K562 (cell line): ENCODE measurements at regions not wholly inside any gene's neighbourhood (a gene's known extent, or its start where the extent isn't known, plus 50 kb on each side); places are given as distances from the start of the nearest gene placed in this dataset.

ENCODE experiments used
- ATAC-seq: fragments of 200-7000 bp; cut with Tn5 transposase; 3 replicates; pipeline ENCODE4 v1.9.1; 2020; ENCODE audit warnings: moderate library complexity
- BruUV-seq: library from RNA; stranded (reverse); fragments of 400-500 nt; replicated peaks from 2 replicates; lab custom pipeline; 2021; lab: Mats Ljungman, UMichigan
- CTCF ChIA-PET: fragments of 300-600 bp; formaldehyde crosslinking; extraction: SDS; loops from one replicate; lab custom pipeline; 2021; ENCODE audit warnings: low intra/inter-chr PET ratio; lab: Yijun Ruan, JAX
- POLR2A ChIA-PET: fragments of 300-600, 350-650 bp; sonication (Branson Sonifier 250); formaldehyde crosslinking; extraction: SDS; loops from one replicate; lab custom pipeline; 2021; ENCODE audit warnings: antibody characterized with exemption, inconsistent platforms; lab: Yijun Ruan, JAX
- DNase-seq, 4 experiments: peaks; one replicate each; pipeline versions ENCODE4 v3.0.0 to v3.0.0-alpha.2; 2011 to 2018; ENCODE audit warnings: low spot score in 3 of 4, mixed read lengths in 3 of 4; ENCODE audit errors: extremely low read depth in 1 of 4
- FAIRE-seq: peaks from 2 replicates; lab custom pipeline; 2011; peaks lifted over from hg19 to GRCh38; lab: Jason Lieb, UNC
- H2AFZ ChIP-seq: 2 replicates; pipeline ENCODE4 v1.6.0; 2011; ENCODE audit warnings: low read depth, low read length, control low read depth, inconsistent platforms
- H3K27ac ChIP-seq: fragments of 200-600 bp; 3 replicates; pipeline ENCODE4 v1.8.0; 2011; ENCODE audit warnings: low read depth, mild to moderate bottlenecking, control low read depth, inconsistent platforms, low read length, moderate library complexity, mixed read lengths; ENCODE audit errors: extremely low read depth
- H3K27me3 ChIP-seq, 2 experiments: fragments of 300-600 bp in 1 of 2; 2 replicates in 1 of 2; 3 replicates in 1 of 2; pipeline versions ENCODE4 v1.6.0 to v1.8.0; 2011; ENCODE audit warnings: inconsistent platforms in 2 of 2, low read length in 2 of 2, mild to moderate bottlenecking in 1 of 2, mixed read lengths in 1 of 2, moderate library complexity in 1 of 2; ENCODE audit not compliant: control insufficient read depth in 2 of 2, insufficient read depth in 2 of 2
- H3K36me3 ChIP-seq: fragments of 300-600 bp; 3 replicates; pipeline ENCODE4 v1.8.0; 2011; ENCODE audit warnings: mild to moderate bottlenecking, low read length, inconsistent platforms; ENCODE audit not compliant: control insufficient read depth, insufficient read depth
- H3K4me1 ChIP-seq, 2 experiments: fragments of 200-600 bp in 1 of 2; replicated peaks in 1 of 2; 2 replicates in 1 of 2; 3 replicates in 1 of 2; pipeline versions ENCODE4 v1.5.1 to v1.8.0; 2011; ENCODE audit warnings: inconsistent platforms in 2 of 2, low read length in 2 of 2, mild to moderate bottlenecking in 1 of 2, mixed read lengths in 1 of 2, moderate library complexity in 1 of 2; ENCODE audit not compliant: control insufficient read depth in 2 of 2, insufficient read depth in 2 of 2
- H3K4me2 ChIP-seq: 2 replicates; pipeline ENCODE4 v1.6.1; 2011; ENCODE audit warnings: low read length, control low read depth, inconsistent platforms, mixed read lengths; ENCODE audit not compliant: insufficient read depth
- H3K4me3 ChIP-seq: fragments of 200-600 bp; sonication (generic), shearing (Covaris generic); 2 replicates; pipeline ENCODE4 v1.5.1; 2016; ENCODE audit warnings: control low read depth, inconsistent platforms
- H3K79me2 ChIP-seq: fragments of 200-600 bp; 3 replicates; pipeline ENCODE4 v1.8.0; 2011; ENCODE audit warnings: low read length, inconsistent platforms; ENCODE audit not compliant: control insufficient read depth, insufficient read depth
- H3K9ac ChIP-seq, 2 experiments: 2 replicates each; pipeline versions ENCODE4 v1.6.0 to v1.6.1; 2011; ENCODE audit warnings: low read depth in 2 of 2, low read length in 2 of 2, control low read depth in 1 of 2, inconsistent platforms in 1 of 2, mild to moderate bottlenecking in 1 of 2, mixed read lengths in 1 of 2; ENCODE audit not compliant: insufficient read depth in 1 of 2
- H3K9me1 ChIP-seq: one replicate; pipeline ENCODE4 v1.6.0; 2011; ENCODE audit warnings: inconsistent platforms, mild to moderate bottlenecking, low read length, moderate library complexity; ENCODE audit not compliant: control insufficient read depth, insufficient read depth
- H3K9me3 ChIP-seq: replicated peaks from 2 replicates; pipeline ENCODE4 v1.5.1; 2011; ENCODE audit warnings: low read depth, low read length, inconsistent platforms; ENCODE audit not compliant: control insufficient read depth, insufficient read depth
- H4K20me1 ChIP-seq: replicated peaks from 2 replicates; pipeline ENCODE4 v1.6.1; 2011; ENCODE audit warnings: low read length, inconsistent platforms, mixed read lengths; ENCODE audit not compliant: control insufficient read depth, insufficient read depth
- BRCA1 ChIP-seq, 2 experiments: fragments of 450-650 bp in 1 of 2; sonication (generic) in 1 of 2; formaldehyde crosslinking in 1 of 2; IDR thresholded peaks; 2 replicates each; pipeline versions ENCODE4 v1.5.0 to v1.6.1; 2017 to 2020; ENCODE audit warnings: mild to moderate bottlenecking in 1 of 2, missing genetic modification reagents in 1 of 2
- GATAD2B ChIP-seq: fragments of 450-650 bp; IDR thresholded peaks from 2 replicates; pipeline ENCODE4 v1.6.1; 2017; ENCODE audit warnings: mild to moderate bottlenecking, borderline replicate concordance
- NCOR1 ChIP-seq: fragments of 450-650 bp; IDR thresholded peaks from 2 replicates; pipeline ENCODE4 v1.6.1; 2016; ENCODE audit warnings: mild to moderate bottlenecking, moderate library complexity
- NFIX ChIP-seq: fragments of 250-450 bp; sonication (Bioruptor Pico); IDR thresholded peaks from 2 replicates; pipeline ENCODE4 v1.4.0; 2020; ENCODE audit warnings: low read depth, mild to moderate bottlenecking, moderate library complexity
- NR2C1 ChIP-seq, 2 experiments: fragments of 450-650 bp; IDR thresholded peaks; 2 replicates each; pipeline ENCODE4 v1.6.1; 2017; ENCODE audit warnings: mild to moderate bottlenecking in 2 of 2, antibody characterized with exemption in 1 of 2, inconsistent platforms in 1 of 2, missing compliant biosample characterization in 1 of 2, missing genetic modification characterization in 1 of 2
- POLR2AphosphoS2 ChIP-seq: IDR thresholded peaks from 2 replicates; pipeline ENCODE4 v1.6.1; 2012; ENCODE audit warnings: low read length, improper control_type of control experiment
- TRIM24 ChIP-seq, 2 experiments: fragments of 450-650 bp; IDR thresholded peaks; 2 replicates each; pipeline ENCODE4 v1.6.1; 2016
- U2AF1 ChIP-seq: fragments of 200-400 bp; formaldehyde crosslinking; optimal IDR thresholded peaks from 2 replicates; pipeline ENCODE3; 2017; ENCODE audit warnings: mild to moderate bottlenecking, low read depth, low read length, moderate library complexity
- ZNF24 ChIP-seq: fragments of 450-650 bp; IDR thresholded peaks from 2 replicates; pipeline ENCODE4 v1.6.1; 2016
- ZNF77 ChIP-seq: fragments of 250-450 bp; sonication (Bioruptor Pico); IDR thresholded peaks from 2 replicates; pipeline ENCODE4 v1.5.0; 2020
- WGBS: fragments of 100-300 bp; shearing (Covaris generic); methylation state at CpG from one replicate; pipeline ENCODE4 v1.1.6; 2016; ENCODE audit warnings: low coverage, mixed read lengths; ENCODE audit not compliant: insufficient coverage; ENCODE audit errors: missing lambda C conversion rate; 5-methylcytosine and 5-hydroxymethylcytosine counted together
- in situ Hi-C: fragments of 300-500 bp; cut with MboI; formaldehyde crosslinking; loops from 4 replicates; pipeline ENCODE4 v1.15.0; 2018; ENCODE audit warnings: inconsistent platforms, mixed read lengths
- intact Hi-C: fragments of 100-400 bp; cut with micrococcal nuclease; formaldehyde crosslinking; loops from 2 replicates; pipeline ENCODE4 v1.14.2; 2022
- TF ChIP-seq, protein P1 (sequence below): fragments of 450-650 bp; formaldehyde crosslinking; IDR thresholded peaks from 2 replicates; pipeline ENCODE4 v1.4.0; 2020; ENCODE audit warnings: mild to moderate bottlenecking

DNA sequence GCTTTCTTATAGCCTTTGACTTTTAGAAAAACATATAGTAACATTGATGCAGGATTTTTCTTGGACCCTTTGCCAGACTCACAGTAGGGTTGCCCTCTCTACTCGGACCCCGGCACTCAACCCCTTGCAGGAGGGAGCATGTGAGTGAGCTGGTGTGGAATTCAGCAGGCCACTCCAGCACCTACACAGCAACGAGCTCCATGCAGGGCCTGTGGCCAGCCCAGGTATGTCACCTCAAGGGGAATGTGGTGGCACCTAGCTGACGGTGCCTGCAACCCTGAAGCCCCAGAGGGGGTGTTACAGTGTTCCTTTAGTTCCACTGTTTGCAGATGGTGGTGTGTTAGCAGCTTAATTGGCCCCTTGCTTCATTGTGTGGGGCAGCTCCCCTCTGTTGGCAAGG lies 414.9 kb downstream of the KCNJ2 start:
- Histone ChIP-seq H3K27me3 (no peaks in the 10 kb centered on the region), H3K4me2 (no peak overlapping the region), H4K20me1 (no peaks in the 10 kb centered on the region), H2AFZ (no peak overlapping the region), H3K36me3 (no peaks in the 10 kb centered on the region), H3K9me3 (no peaks in the 10 kb centered on the region; the same call in 1 of the 2 replicates), H3K4me1 (no peaks in the 10 kb centered on the region), H3K4me3 (no peak overlapping the region), H3K27ac (no peak overlapping the region), H3K79me2 (no peaks in the 10 kb centered on the region), H3K9me1 (no peaks in the 10 kb centered on the region), H3K9ac (no peak overlapping the region)
- in situ Hi-C loops (no loop called here), intact Hi-C loops (no loop called here)
- TF ChIP-seq ZNF24 (no peak), TRIM24 (IDR thresholded peaks at IDR 0.05) (no peak), GATAD2B (no peak), POLR2AphosphoS2 (no peak), NR2C1 (IDR thresholded peaks at IDR 0.05) (no peak), NR2C1 (tag; IDR thresholded peaks at IDR 0.05) (no peak), BRCA1 (IDR thresholded peaks at IDR 0.05) (no peak), BRCA1 (CRISPR knock-in tag; IDR thresholded peaks at IDR 0.05) (no peak), NFIX (CRISPR knock-in tag) (no peak), U2AF1 (no peak), NCOR1 (no peak), ZNF77 (CRISPR knock-in tag) (no peak)
- TF ChIP-seq, protein P1, sequence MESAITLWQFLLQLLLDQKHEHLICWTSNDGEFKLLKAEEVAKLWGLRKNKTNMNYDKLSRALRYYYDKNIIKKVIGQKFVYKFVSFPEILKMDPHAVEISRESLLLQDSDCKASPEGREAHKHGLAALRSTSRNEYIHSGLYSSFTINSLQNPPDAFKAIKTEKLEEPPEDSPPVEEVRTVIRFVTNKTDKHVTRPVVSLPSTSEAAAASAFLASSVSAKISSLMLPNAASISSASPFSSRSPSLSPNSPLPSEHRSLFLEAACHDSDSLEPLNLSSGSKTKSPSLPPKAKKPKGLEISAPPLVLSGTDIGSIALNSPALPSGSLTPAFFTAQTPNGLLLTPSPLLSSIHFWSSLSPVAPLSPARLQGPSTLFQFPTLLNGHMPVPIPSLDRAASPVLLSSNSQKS (CRISPR knock-in tag): no peak
- ATAC-seq (no peak), FAIRE-seq (no peak), DNase-seq (no peak)
- ChIA-PET POLR2A (no interaction called here), CTCF (no interaction called here)
- no TSS peak for BruUV-seq
- WGBS: 3% methylated on average over 4 of the region's 4 CpGs
